Skeletal muscle satellite cell (primary cell): ENCODE measurements at regions not wholly inside any gene's neighbourhood (a gene's known extent, or its start where the extent isn't known, plus 50 kb on each side); places are given as distances from the start of the nearest gene placed in this dataset.

ENCODE experiments used
- H3K27me3 ChIP-seq: 2 replicates; pipeline ENCODE4 v1.7.0; 2013; ENCODE audit warnings: low read length; ENCODE audit not compliant: control insufficient read depth, insufficient read depth
- H3K36me3 ChIP-seq: 2 replicates; pipeline ENCODE4 v1.7.0; 2013; ENCODE audit warnings: mild to moderate bottlenecking, control low read depth, low read length; ENCODE audit not compliant: insufficient read depth
- H3K4me1 ChIP-seq: 2 replicates; pipeline ENCODE4 v1.7.0; 2013; ENCODE audit warnings: low read length; ENCODE audit not compliant: control insufficient read depth, insufficient read depth
- H3K4me2 ChIP-seq: 2 replicates; pipeline ENCODE4 v1.7.0; 2013; ENCODE audit warnings: mild to moderate bottlenecking, low read length
- H3K4me3 ChIP-seq: 2 replicates; pipeline ENCODE4 v1.7.0; 2013; ENCODE audit warnings: low read length
- H3K9ac ChIP-seq: 2 replicates; pipeline ENCODE4 v1.7.0; 2013; ENCODE audit warnings: mild to moderate bottlenecking, low read depth, low read length, moderate library complexity
- H3K9me3 ChIP-seq: replicated peaks from 2 replicates; pipeline ENCODE4 v1.7.0; 2013; ENCODE audit warnings: mild to moderate bottlenecking, control low read depth, low read length

GRCh38 chr19:16015805-16016173, 60.5 kb upstream of the TPM4 start:
- no peaks in the 10 kb centered on the region for H3K4me1 ChIP-seq
- H3K4me3 ChIP-seq = no peak overlapping the region
- H3K36me3 ChIP-seq = no peaks in the 10 kb centered on the region
- no peak overlapping the region for H3K4me2 ChIP-seq
- no peaks in the 10 kb centered on the region for H3K9me3 ChIP-seq
- H3K27me3 ChIP-seq = no peaks in the 10 kb centered on the region
- H3K9ac ChIP-seq = no peak overlapping the region

DNA sequence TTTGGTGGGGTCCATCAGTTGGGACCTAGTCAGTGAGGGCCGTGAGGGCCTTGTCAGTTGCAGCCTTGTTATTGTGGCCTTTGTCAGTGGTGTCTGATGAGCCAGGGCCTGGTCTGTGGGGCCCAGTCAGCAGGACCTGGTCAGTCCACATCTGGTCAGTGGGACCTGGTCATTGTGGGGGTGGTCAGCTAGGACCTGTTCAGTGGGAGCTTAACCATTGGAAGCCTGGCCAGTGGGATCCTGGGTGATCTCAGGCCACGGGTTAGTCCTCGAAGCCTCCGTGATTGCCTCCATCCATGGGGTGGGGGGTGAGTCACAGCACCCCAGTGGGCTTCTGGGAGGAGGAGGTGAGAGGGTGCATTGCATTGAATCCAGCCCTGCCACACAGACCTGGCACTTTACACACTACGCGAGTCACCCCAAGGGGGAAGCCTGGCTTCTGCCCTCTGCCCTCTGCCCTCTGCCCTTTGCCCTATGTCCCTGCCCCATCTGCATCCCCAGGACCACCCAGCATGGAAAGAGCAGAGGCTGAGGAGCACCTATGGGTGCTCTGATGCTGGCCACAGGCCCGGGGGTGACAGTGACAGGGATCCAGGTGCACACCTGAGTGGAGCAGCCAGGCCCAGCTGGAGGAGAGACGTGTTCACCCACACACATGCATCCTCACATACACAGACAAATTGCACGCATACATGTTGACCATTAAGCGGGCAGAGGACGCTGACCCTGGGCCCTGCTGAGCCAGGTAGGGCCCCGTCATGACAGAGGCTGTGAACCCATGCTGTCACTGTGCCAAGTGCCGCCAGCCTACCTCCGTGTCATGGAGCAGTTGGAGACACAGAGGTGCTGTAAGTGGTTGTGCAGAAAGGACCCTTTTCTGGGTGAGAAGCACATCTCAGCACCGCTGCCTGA, 59.8 kb upstream of the TPM4 start:
- Histone ChIP-seq H3K4me1 (no peaks in the 10 kb centered on the region), H3K9me3 (no peaks in the 10 kb centered on the region), H3K4me3 (no peak overlapping the region), H3K36me3 (no peaks in the 10 kb centered on the region), H3K4me2 (no peak overlapping the region), H3K9ac (no peak overlapping the region), H3K27me3 (no peaks in the 10 kb centered on the region)

- Histone ChIP-seq H3K27me3 (no peaks in the 10 kb centered on the region), H3K4me3 (no peak overlapping the region), H3K4me2 (no peak overlapping the region), H3K4me1 (no peaks in the 10 kb centered on the region), H3K9me3 (no peaks in the 10 kb centered on the region), H3K36me3 (no peaks in the 10 kb centered on the region), H3K9ac (no peak overlapping the region)
Observed at GRCh38 chr19:16017138-16017490, 59.2 kb upstream of the TPM4 start.

GRCh38 chr19:16018106-16018755, 58.1 kb upstream of the TPM4 start:
- Histone ChIP-seq H3K4me2 (no peak overlapping the region), H3K4me1 (no peaks in the 10 kb centered on the region), H3K9me3 (no peaks in the 10 kb centered on the region), H3K27me3 (no peaks in the 10 kb centered on the region), H3K36me3 (no peaks in the 10 kb centered on the region), H3K9ac (no peak overlapping the region), H3K4me3 (no peak overlapping the region)

DNA sequence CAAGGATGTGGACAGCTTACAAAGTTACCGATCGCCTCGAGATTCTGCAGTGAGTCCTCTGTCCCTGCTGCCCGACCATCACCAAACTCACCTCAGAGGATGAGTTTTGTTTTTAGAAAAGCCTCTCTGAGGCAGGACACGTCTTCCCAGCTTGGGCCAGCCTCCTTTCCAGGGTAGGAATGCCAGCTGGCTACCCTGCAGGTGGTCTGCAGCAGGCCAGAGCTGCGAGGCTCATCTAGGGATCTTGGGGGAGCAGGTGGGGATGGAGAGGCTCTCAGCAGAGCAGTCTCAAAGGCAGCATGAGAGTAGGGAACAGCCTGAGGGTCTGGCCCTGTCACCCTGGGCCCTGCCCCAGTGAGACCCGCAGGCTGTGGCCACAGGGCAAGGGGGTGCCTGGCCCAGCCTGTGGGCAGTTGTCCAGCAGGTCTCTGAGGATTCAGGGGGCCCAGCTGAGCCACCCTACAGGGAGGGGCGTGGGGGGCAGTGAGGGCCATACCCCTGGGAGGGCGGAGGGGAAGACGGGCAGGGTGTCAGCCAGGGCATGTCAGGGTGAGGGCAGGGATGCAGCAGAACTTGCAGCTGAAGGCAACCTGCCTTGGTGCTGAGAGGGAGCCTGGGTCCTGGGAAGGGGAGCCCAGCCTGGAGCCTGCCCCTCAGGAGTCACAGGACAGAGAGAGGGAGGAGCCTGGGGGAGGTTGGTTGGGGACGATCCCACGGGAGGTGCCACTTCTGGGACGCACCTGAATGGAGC, 57.3 kb upstream of the TPM4 start:
- Histone ChIP-seq H3K4me1 (no peaks in the 10 kb centered on the region), H3K36me3 (no peaks in the 10 kb centered on the region), H3K9ac (no peak overlapping the region), H3K4me2 (no peak overlapping the region), H3K9me3 (no peaks in the 10 kb centered on the region), H3K27me3 (no peaks in the 10 kb centered on the region), H3K4me3 (no peak overlapping the region)

GRCh38 chr19:16019691-16020448, 56.4 kb upstream of the TPM4 start:
- no peaks in the 10 kb centered on the region for H3K9me3 ChIP-seq
- no peaks in the 10 kb centered on the region for H3K4me1 ChIP-seq
- H3K4me3 ChIP-seq = no peak overlapping the region
- H3K27me3 ChIP-seq = no peaks in the 10 kb centered on the region
- H3K36me3 ChIP-seq = no peaks in the 10 kb centered on the region
- H3K4me2 ChIP-seq = no peak overlapping the region
- H3K9ac ChIP-seq = no peak overlapping the region

DNA sequence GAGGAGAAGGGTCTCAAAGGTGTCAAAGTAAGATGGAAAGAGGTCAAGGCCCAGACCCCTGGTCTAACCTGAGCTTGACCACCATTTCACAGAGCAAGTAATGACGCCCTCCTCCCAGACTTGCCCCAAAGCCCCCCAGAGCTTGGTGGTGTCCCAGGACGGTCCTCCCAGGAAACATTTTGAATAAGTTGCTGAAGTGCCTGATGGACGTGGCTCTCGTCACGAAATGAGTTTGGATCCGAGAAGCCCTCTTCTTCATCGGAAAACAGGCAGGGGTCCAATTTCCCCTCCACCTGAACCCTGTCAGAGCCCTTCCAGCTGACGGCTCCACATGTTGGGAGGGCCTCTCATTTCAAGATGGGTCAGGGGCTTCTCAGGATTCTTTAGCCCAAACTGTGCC, 54.5 kb upstream of the TPM4 start:
- no peaks in the 10 kb centered on the region for H3K27me3 ChIP-seq
- H3K9ac ChIP-seq = no peak overlapping the region
- no peak overlapping the region for H3K4me2 ChIP-seq
- no peaks in the 10 kb centered on the region for H3K4me1 ChIP-seq
- no peaks in the 10 kb centered on the region for H3K9me3 ChIP-seq
- no peak overlapping the region for H3K4me3 ChIP-seq
- no peaks in the 10 kb centered on the region for H3K36me3 ChIP-seq

GRCh38 chr19:16022251-16022650, 54.0 kb upstream of the TPM4 start:
- Histone ChIP-seq H3K36me3 (no peaks in the 10 kb centered on the region), H3K4me1 (no peaks in the 10 kb centered on the region), H3K27me3 (no peaks in the 10 kb centered on the region), H3K9me3 (no peaks in the 10 kb centered on the region), H3K4me3 (no peak overlapping the region), H3K9ac (no peak overlapping the region), H3K4me2 (no peak overlapping the region)

- no peak overlapping the region for H3K4me2 ChIP-seq
- H3K9ac ChIP-seq = no peak overlapping the region
- no peaks in the 10 kb centered on the region for H3K9me3 ChIP-seq
- H3K36me3 ChIP-seq = no peaks in the 10 kb centered on the region
- H3K4me3 ChIP-seq = no peak overlapping the region
- no peaks in the 10 kb centered on the region for H3K4me1 ChIP-seq
- no peaks in the 10 kb centered on the region for H3K27me3 ChIP-seq
Observed at GRCh38 chr19:16022681-16023080, 53.6 kb upstream of the TPM4 start.

GRCh38 chr19:16023146-16023915, 53.0 kb upstream of the TPM4 start:
- H3K4me2 ChIP-seq = no peak overlapping the region
- H3K9ac ChIP-seq = no peak overlapping the region
- no peak overlapping the region for H3K4me3 ChIP-seq
- no peaks in the 10 kb centered on the region for H3K9me3 ChIP-seq
- no peaks in the 10 kb centered on the region for H3K36me3 ChIP-seq
- no peaks in the 10 kb centered on the region for H3K4me1 ChIP-seq
- H3K27me3 ChIP-seq = no peaks in the 10 kb centered on the region
